ENCODE measurements at regions not wholly inside any gene's neighbourhood (a gene's known extent, or its start where the extent isn't known, plus 50 kb on each side); places are given as distances from the start of the nearest gene placed in this dataset.

DNA sequence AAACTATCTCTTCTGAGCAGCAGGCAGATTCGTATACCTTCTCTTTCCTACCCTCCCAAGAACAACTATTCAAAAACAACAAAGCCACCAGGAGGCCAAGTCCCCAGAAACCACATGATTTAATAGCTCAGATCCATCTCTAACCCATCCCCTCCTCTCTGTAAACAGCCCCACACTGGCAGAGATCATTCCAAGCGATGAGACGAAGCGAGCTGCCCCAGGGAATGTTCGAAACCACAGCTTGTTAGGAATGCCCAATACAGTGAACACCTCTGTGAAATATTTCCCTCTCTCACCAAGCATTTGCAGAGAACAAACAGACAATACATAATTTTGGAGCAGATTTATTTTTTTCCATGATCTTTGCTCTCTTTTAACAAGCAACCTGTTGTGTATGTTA, 231.8 kb downstream of the SOD2 start:
- TF ChIP-seq, protein P1, sequence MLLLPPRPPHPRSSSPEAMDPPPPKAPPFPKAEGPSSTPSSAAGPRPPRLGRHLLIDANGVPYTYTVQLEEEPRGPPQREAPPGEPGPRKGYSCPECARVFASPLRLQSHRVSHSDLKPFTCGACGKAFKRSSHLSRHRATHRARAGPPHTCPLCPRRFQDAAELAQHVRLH (tag by site-specific recombination; IDR thresholded peaks at IDR 0.05): no peak
- TF ChIP-seq, protein P2, sequence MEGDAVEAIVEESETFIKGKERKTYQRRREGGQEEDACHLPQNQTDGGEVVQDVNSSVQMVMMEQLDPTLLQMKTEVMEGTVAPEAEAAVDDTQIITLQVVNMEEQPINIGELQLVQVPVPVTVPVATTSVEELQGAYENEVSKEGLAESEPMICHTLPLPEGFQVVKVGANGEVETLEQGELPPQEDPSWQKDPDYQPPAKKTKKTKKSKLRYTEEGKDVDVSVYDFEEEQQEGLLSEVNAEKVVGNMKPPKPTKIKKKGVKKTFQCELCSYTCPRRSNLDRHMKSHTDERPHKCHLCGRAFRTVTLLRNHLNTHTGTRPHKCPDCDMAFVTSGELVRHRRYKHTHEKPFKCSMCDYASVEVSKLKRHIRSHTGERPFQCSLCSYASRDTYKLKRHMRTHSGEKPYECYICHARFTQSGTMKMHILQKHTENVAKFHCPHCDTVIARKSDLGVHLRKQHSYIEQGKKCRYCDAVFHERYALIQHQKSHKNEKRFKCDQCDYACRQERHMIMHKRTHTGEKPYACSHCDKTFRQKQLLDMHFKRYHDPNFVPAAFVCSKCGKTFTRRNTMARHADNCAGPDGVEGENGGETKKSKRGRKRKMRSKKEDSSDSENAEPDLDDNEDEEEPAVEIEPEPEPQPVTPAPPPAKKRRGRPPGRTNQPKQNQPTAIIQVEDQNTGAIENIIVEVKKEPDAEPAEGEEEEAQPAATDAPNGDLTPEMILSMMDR (tag by site-specific recombination; IDR thresholded peaks at IDR 0.05): no peak
- TF ChIP-seq ZNF707 (tag by site-specific recombination; IDR thresholded peaks at IDR 0.05) (no peak), ZNF202 (tag by site-specific recombination; IDR thresholded peaks at IDR 0.05; ENCODE audit: borderline replicate concordance) (no peak), ZNF274 (IDR thresholded peaks at IDR 0.05; ENCODE audit: low read length) (no peak), ZNF274 (tag by site-specific recombination; IDR thresholded peaks at IDR 0.05; ENCODE audit: borderline replicate concordance) (no peak), REPIN1 (tag by site-specific recombination; IDR thresholded peaks at IDR 0.05; ENCODE audit: low read depth) (no peak), SCRT2 (tag by site-specific recombination; IDR thresholded peaks at IDR 0.05) (no peak), ZNF155 (tag by site-specific recombination; IDR thresholded peaks at IDR 0.05) (no peak), PRDM2 (tag by site-specific recombination; IDR thresholded peaks at IDR 0.05; ENCODE audit: borderline replicate concordance) (no peak), ZBTB26 (tag by site-specific recombination; optimal IDR thresholded peaks at IDR 0.05) (no peak)
- TF ChIP-seq, protein P3, sequence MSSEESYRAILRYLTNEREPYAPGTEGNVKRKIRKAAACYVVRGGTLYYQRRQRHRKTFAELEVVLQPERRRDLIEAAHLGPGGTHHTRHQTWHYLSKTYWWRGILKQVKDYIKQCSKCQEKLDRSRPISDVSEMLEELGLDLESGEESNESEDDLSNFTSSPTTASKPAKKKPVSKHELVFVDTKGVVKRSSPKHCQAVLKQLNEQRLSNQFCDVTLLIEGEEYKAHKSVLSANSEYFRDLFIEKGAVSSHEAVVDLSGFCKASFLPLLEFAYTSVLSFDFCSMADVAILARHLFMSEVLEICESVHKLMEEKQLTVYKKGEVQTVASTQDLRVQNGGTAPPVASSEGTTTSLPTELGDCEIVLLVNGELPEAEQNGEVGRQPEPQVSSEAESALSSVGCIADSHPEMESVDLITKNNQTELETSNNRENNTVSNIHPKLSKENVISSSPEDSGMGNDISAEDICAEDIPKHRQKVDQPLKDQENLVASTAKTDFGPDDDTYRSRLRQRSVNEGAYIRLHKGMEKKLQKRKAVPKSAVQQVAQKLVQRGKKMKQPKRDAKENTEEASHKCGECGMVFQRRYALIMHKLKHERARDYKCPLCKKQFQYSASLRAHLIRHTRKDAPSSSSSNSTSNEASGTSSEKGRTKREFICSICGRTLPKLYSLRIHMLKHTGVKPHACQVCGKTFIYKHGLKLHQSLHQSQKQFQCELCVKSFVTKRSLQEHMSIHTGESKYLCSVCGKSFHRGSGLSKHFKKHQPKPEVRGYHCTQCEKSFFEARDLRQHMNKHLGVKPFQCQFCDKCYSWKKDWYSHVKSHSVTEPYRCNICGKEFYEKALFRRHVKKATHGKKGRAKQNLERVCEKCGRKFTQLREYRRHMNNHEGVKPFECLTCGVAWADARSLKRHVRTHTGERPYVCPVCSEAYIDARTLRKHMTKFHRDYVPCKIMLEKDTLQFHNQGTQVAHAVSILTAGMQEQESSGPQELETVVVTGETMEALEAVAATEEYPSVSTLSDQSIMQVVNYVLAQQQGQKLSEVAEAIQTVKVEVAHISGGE (tag by site-specific recombination; conservative IDR thresholded peaks at IDR 0.05; ENCODE audit: low read depth): no peak
- TF ChIP-seq, protein P4, sequence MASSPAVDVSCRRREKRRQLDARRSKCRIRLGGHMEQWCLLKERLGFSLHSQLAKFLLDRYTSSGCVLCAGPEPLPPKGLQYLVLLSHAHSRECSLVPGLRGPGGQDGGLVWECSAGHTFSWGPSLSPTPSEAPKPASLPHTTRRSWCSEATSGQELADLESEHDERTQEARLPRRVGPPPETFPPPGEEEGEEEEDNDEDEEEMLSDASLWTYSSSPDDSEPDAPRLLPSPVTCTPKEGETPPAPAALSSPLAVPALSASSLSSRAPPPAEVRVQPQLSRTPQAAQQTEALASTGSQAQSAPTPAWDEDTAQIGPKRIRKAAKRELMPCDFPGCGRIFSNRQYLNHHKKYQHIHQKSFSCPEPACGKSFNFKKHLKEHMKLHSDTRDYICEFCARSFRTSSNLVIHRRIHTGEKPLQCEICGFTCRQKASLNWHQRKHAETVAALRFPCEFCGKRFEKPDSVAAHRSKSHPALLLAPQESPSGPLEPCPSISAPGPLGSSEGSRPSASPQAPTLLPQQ (tag by site-specific recombination; IDR thresholded peaks at IDR 0.05): no peak

All from HEK293 (cell line).